Erythroblast (primary cell): ENCODE measurements at regions not wholly inside any gene's neighbourhood (a gene's known extent, or its start where the extent isn't known, plus 50 kb on each side); places are given as distances from the start of the nearest gene placed in this dataset.

ENCODE experiments used
- GATA1 ChIP-seq: IDR thresholded peaks from 2 replicates; pipeline ENCODE4 v1.6.1; 2011; ENCODE audit warnings: low read depth, mild to moderate bottlenecking, control low read depth, low read length, moderate library complexity
- POLR2A ChIP-seq: IDR thresholded peaks from 2 replicates; pipeline ENCODE4 v1.6.1; 2011; ENCODE audit warnings: mild to moderate bottlenecking, low read length

DNA sequence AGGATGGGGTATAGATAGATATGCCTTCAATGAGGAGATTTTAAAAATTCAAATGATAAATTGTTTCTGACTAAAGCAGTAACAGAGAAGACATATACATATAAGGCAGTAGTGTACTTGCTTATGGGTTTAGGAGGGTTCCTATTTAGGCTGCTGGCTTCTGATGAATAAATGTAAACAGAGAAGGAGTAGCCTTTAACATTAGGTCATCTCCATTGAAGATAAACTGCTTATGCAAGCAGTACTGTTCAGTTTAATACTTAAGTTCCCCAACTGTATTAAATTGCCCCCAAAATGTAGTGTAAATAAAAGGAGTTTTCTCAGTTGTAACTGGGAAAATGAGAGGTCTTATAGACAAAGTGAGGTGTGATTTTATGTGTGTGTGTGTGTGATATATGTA is 217.7 kb upstream of the TMEFF2 start:
- TF ChIP-seq POLR2A (no peak), GATA1 (no peak)
